PC-3 (cell line): ENCODE measurements at regions not wholly inside any gene's neighbourhood (a gene's known extent, or its start where the extent isn't known, plus 50 kb on each side); places are given as distances from the start of the nearest gene placed in this dataset.

Experiments used
- ATAC-seq: fragments of 200-7000 bp; cut with Tn5 transposase; 2 replicates; pipeline ENCODE4 v1.9.1; 2020; ENCODE audit warnings: mild to moderate bottlenecking, moderate library complexity
- BruUV-seq: library from RNA; stranded (reverse); fragments of 400-500 nt; replicated peaks from 2 replicates; lab custom pipeline; 2021; lab: Mats Ljungman, UMichigan
- CTCF ChIA-PET: fragments of 300-600 bp; sonication (Branson Sonifier 250); formaldehyde crosslinking; loops from one replicate; lab custom pipeline; 2022; ENCODE audit warnings: antibody characterized with exemption; lab: Charles Lee
- POLR2A ChIA-PET: fragments of 300-600 bp; sonication (Branson Sonifier 250); formaldehyde crosslinking; loops from one replicate; lab custom pipeline; 2022; ENCODE audit warnings: antibody characterized with exemption; ENCODE audit not compliant: unreplicated experiment; lab: Charles Lee
- DNase-seq: peaks from one replicate; pipeline ENCODE4 v3.0.0-alpha.2; 2015
- H2AFZ ChIP-seq: fragments of 300-600 bp; sonication (generic); 2 replicates; pipeline ENCODE4 v1.6.0; 2016; ENCODE audit warnings: antibody characterized with exemption, low read length
- H3F3A ChIP-seq: fragments of 300-600 bp; sonication (generic); one replicate; pipeline ENCODE4 v1.6.0; 2017; ENCODE audit warnings: antibody characterized with exemption, low read length, control low read depth, mild to moderate bottlenecking; ENCODE audit not compliant: unreplicated experiment
- H3K27ac ChIP-seq: fragments of 300-600 bp; sonication (generic); 2 replicates; pipeline ENCODE4 v1.5.1; 2016; ENCODE audit warnings: mild to moderate bottlenecking, low read length
- H3K27me3 ChIP-seq: fragments of 300-600 bp; sonication (generic); 2 replicates; pipeline ENCODE4 v1.6.1; 2016; ENCODE audit warnings: low read length, mixed read lengths
- H3K36me3 ChIP-seq: fragments of 300-600 bp; sonication (generic); 2 replicates; pipeline ENCODE4 v1.6.1; 2016; ENCODE audit warnings: low read depth, mixed run types, low read length, mixed read lengths
- H3K4me1 ChIP-seq: fragments of 300-600 bp; sonication (generic); 2 replicates; pipeline ENCODE4 v1.5.1; 2016; ENCODE audit warnings: low read length; ENCODE audit not compliant: insufficient read depth
- H3K4me2 ChIP-seq: fragments of 300-600 bp; sonication (generic); 2 replicates; pipeline ENCODE4 v1.6.0; 2016; ENCODE audit warnings: low read length
- H3K4me3 ChIP-seq: fragments of 300-600 bp; sonication (generic); 2 replicates; pipeline ENCODE4 v1.5.1; 2016; ENCODE audit warnings: mild to moderate bottlenecking, low read length, mixed read lengths
- H3K79me2 ChIP-seq: fragments of 300-600 bp; sonication (generic); 2 replicates; pipeline ENCODE4 v1.6.1; 2017; ENCODE audit warnings: low read length, mixed read lengths
- H3K9ac ChIP-seq: fragments of 300-600 bp; sonication (generic); 2 replicates; pipeline ENCODE4 v1.6.0; 2016; ENCODE audit warnings: mild to moderate bottlenecking, low read length
- H3K9me2 ChIP-seq: fragments of 300-600 bp; sonication (generic); replicated peaks from 2 replicates; pipeline ENCODE4 v1.6.1; 2016; ENCODE audit warnings: mixed run types, low read length, mixed read lengths
- H3K9me3 ChIP-seq: fragments of 300-600 bp; sonication (generic); 2 replicates; pipeline ENCODE4 v1.6.1; 2016; ENCODE audit warnings: low read length, mixed read lengths
- H4K20me1 ChIP-seq: fragments of 300-600 bp; sonication (generic); 2 replicates; pipeline ENCODE4 v1.6.1; 2016; ENCODE audit warnings: low read length, mixed read lengths
- CTCF ChIP-seq: fragments of 300-600 bp; sonication (generic); conservative IDR thresholded peaks from 2 replicates; pipeline ENCODE4 v1.5.1; 2017; ENCODE audit warnings: antibody characterized with exemption, low read depth, mild to moderate bottlenecking, low read length
- EZH2 ChIP-seq: fragments of 300-600 bp; sonication (generic); IDR thresholded peaks from one replicate; pipeline ENCODE4 v1.6.1; 2017; ENCODE audit warnings: antibody characterized with exemption, mild to moderate bottlenecking, low read length; ENCODE audit not compliant: unreplicated experiment
- EZH2phosphoT487 ChIP-seq: fragments of 300-600 bp; sonication (generic); IDR thresholded peaks from 2 replicates; pipeline ENCODE4 v1.6.1; 2018; ENCODE audit warnings: mild to moderate bottlenecking, antibody characterized with exemption, low read length, borderline replicate concordance
- intact Hi-C: fragments of 100-400 bp; cut with micrococcal nuclease; formaldehyde crosslinking; loops from 2 replicates; pipeline ENCODE4 v1.9.0; 2023

- no TSS peak for BruUV-seq
- ChIA-PET POLR2A (no interaction called here), CTCF (no interaction called here)
Observed at GRCh38 chr20:6641012-6641411, 126.5 kb upstream of the BMP2 start.

GRCh38 chr20:6637160-6637579 is 130.3 kb upstream of the BMP2 start:
- ATAC-seq: no peak
- H3K4me2 ChIP-seq: no peak overlapping the region
- H3F3A ChIP-seq: no peaks in the 10 kb centered on the region
- no peak overlapping the region for H3K9ac ChIP-seq
- no peaks in the 10 kb centered on the region for H3K36me3 ChIP-seq
- H2AFZ ChIP-seq: no peak overlapping the region
- ChIA-PET CTCF (no interaction called here), POLR2A (no interaction called here)
- H3K79me2 ChIP-seq: no peaks in the 10 kb centered on the region
- no peak overlapping the region for H3K4me3 ChIP-seq
- no peaks in the 10 kb centered on the region for H3K9me2 ChIP-seq
- H3K27ac ChIP-seq: no peak overlapping the region
- BruUV-seq: no TSS peak
- no peak for DNase-seq
- TF ChIP-seq EZH2 (no peak), CTCF (no peak), EZH2phosphoT487 (no peak)
- H4K20me1 ChIP-seq: no peaks in the 10 kb centered on the region
- no peaks in the 10 kb centered on the region for H3K9me3 ChIP-seq
- no peaks in the 10 kb centered on the region for H3K4me1 ChIP-seq
- intact Hi-C loops: no loop called here
- peaks cover 27% of the 10 kb centered on the region for H3K27me3 ChIP-seq

More at GRCh38 chr20:6641012-6641411, 126.5 kb upstream of the BMP2 start:
- Histone ChIP-seq H3K9me2 (no peaks in the 10 kb centered on the region), H3F3A (no peaks in the 10 kb centered on the region), H3K36me3 (no peaks in the 10 kb centered on the region), H3K4me1 (no peaks in the 10 kb centered on the region), H2AFZ (no peak overlapping the region), H3K9ac (no peak overlapping the region), H4K20me1 (no peaks in the 10 kb centered on the region), H3K4me3 (no peak overlapping the region), H3K4me2 (no peak overlapping the region), H3K27me3 (peaks cover 28% of the 10 kb centered on the region), H3K9me3 (no peaks in the 10 kb centered on the region), H3K27ac (no peak overlapping the region), H3K79me2 (no peaks in the 10 kb centered on the region)
- no peak for ATAC-seq
- TF ChIP-seq EZH2phosphoT487 (no peak), CTCF (peak; percentile 37), EZH2 (no peak)
- intact Hi-C loops: no loop called here
- DNase-seq: no peak

- Histone ChIP-seq H3K27ac (no peak overlapping the region), H3K4me3 (no peak overlapping the region), H4K20me1 (no peaks in the 10 kb centered on the region), H3K4me1 (no peaks in the 10 kb centered on the region), H3K36me3 (no peaks in the 10 kb centered on the region), H2AFZ (no peak overlapping the region), H3K4me2 (no peak overlapping the region), H3K79me2 (no peaks in the 10 kb centered on the region), H3K9me3 (no peaks in the 10 kb centered on the region), H3K9ac (no peak overlapping the region), H3K9me2 (no peaks in the 10 kb centered on the region), H3K27me3 (peaks cover 21% of the 10 kb centered on the region), H3F3A (no peaks in the 10 kb centered on the region)
- DNase-seq (peak; percentile 82), ATAC-seq (peak; percentile 46; the same call in 1 of the 2 replicates)
- no TSS peak for BruUV-seq
- CTCF ChIA-PET: no interaction called here
- POLR2A ChIA-PET: interaction anchor here (0.5 kb wide), 1 partner anchor 11 kb away, joined by 3 read pairs; no protein-coding TSS in a partner anchor
- intact Hi-C loops: no loop called here
- TF ChIP-seq EZH2: no peak
- TF ChIP-seq EZH2phosphoT487: no peak
- TF ChIP-seq CTCF: peak; percentile 86
Observed at GRCh38 chr20:6636209-6637159, 131.0 kb upstream of the BMP2 start.
